ENCODE measurements at regions not wholly inside any gene's neighbourhood (a gene's known extent, or its start where the extent isn't known, plus 50 kb on each side); places are given as distances from the start of the nearest gene placed in this dataset.
"Not testable (repeated sequence)": the region's sequence is repeated elsewhere in the genome, so short reads cannot be mapped to it uniquely, and the experiment has no call there.

- DNase-seq (ENCODE audit: low read depth in 2 of 2, low spot score in 1 of 2), result no peak
Measured at GRCh38 chr2:210860276-210860675, 303.9 kb downstream of the CPS1 start.

DNA sequence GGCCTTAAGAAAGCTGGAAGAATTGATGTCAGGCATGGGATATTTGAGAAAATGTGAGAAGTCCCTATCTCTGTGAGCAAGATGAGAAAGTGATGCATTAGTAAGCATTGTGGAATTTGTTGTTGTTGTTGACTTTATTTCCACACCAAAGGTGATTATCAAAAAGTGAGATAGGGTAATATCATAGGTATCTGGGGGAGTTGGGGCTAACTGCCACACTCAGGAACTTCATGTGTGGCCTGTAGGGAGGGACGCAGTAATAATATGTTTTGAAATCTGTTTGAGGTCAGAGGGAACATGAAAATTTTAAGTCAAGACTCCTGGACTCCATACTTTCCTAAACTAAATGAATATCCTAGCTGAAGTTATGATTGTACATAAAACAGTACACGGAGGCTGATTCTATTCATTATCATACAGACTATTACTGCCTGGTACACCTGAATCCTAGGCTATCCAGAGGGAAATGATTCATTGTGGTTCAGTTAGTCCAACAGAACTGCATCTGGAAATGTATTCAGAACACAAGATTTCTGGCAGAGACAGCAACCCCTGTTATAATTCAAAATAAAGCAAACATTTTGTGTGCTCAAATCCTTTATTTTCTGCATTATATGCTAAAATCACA, 304.8 kb downstream of the CPS1 start:
- DNase-seq (ENCODE audit: low read depth in 2 of 2, low spot score in 1 of 2), result no peak

- DNase-seq (ENCODE audit: low read depth in 2 of 2, low spot score in 1 of 2), result no peak
Measured at GRCh38 chr2:210862283-210863065, 306.1 kb downstream of the CPS1 start.

DNA sequence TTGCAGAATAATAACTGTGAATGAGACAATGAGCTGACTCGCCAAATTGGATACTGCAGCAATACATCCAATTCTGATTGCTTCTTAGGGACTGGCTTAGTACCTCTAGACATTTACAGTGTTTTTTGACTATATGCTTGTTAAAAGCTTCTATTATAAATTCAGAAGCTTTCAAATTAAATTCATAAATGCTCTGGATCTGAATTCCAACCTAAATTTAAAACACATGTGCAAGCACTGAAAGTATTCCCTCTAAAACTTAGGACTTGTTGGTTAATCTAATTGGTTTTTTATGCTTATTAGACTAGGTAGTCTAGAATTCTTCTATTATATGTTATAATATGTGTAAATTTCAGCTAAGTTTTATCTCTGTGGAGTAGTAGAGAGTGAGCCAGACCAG, 306.9 kb downstream of the CPS1 start:
- no peak for DNase-seq (ENCODE audit: low read depth in 2 of 2, low spot score in 1 of 2)

- DNase-seq (ENCODE audit: low read depth in 2 of 2, low spot score in 1 of 2), result not testable (repeated sequence)
Measured at GRCh38 chr2:210871566-210871965, 315.2 kb downstream of the CPS1 start.

- no peak for DNase-seq (ENCODE audit: low read depth in 2 of 2, low spot score in 1 of 2)
Measured at GRCh38 chr2:210873631-210874030, 317.2 kb downstream of the CPS1 start.

GRCh38 chr2:210884227-210884626, 327.8 kb downstream of the CPS1 start:
- no peak for DNase-seq (ENCODE audit: low read depth in 2 of 2, low spot score in 1 of 2)

- no peak for DNase-seq (ENCODE audit: low read depth in 2 of 2, low spot score in 1 of 2)
Measured at GRCh38 chr2:210888035-210888434, 331.6 kb downstream of the CPS1 start.

- DNase-seq (ENCODE audit: low read depth in 2 of 2, low spot score in 1 of 2), result no peak
Measured at GRCh38 chr2:210895132-210895531, 338.7 kb downstream of the CPS1 start.

- DNase-seq (ENCODE audit: low read depth in 2 of 2, low spot score in 1 of 2), result no peak
Measured at GRCh38 chr2:210899131-210899530, 342.7 kb downstream of the CPS1 start.

- no peak for DNase-seq (ENCODE audit: low read depth in 2 of 2, low spot score in 1 of 2)
Measured at GRCh38 chr2:210901326-210901725, 344.9 kb downstream of the CPS1 start.

- no peak for DNase-seq (ENCODE audit: low read depth in 2 of 2, low spot score in 1 of 2)
Measured at GRCh38 chr2:210912779-210913178, 356.4 kb downstream of the CPS1 start.

GRCh38 chr2:210913461-210913860, 357.1 kb downstream of the CPS1 start:
- DNase-seq (ENCODE audit: low read depth in 2 of 2, low spot score in 1 of 2), result no peak

DNA sequence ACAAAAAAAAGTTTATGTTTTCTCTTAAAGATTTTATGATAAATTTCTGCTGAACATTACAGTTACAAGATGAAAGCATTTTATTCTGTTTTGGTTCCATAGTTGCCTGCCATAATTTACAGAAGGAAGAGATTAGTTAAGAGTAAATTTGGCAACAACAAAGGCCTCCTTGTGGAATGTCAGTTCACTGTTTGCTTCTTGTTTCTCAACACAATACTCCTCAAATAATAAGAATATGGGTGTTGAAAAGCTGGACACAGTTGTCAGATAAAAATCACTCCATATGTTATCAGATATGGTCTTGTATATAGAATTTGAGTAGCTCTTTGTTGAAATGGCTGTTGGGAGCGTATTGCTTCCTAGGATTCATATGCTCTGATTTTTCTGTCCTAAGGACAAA, 359.5 kb downstream of the CPS1 start:
- DNase-seq (ENCODE audit: low read depth in 2 of 2, low spot score in 1 of 2), result no peak

GRCh38 chr2:210917465-210917864, 361.1 kb downstream of the CPS1 start:
- DNase-seq (ENCODE audit: low read depth in 2 of 2, low spot score in 1 of 2), result no peak

- no peak for DNase-seq (ENCODE audit: low read depth in 2 of 2, low spot score in 1 of 2)
Measured at GRCh38 chr2:210919128-210919527, 362.7 kb downstream of the CPS1 start.

GRCh38 chr2:210922419-210922818, 366.0 kb downstream of the CPS1 start:
- no peak for DNase-seq (ENCODE audit: low read depth in 2 of 2, low spot score in 1 of 2)

GRCh38 chr2:210928714-210929113, 372.3 kb downstream of the CPS1 start:
- DNase-seq (ENCODE audit: low read depth in 2 of 2, low spot score in 1 of 2), result no peak

DNA sequence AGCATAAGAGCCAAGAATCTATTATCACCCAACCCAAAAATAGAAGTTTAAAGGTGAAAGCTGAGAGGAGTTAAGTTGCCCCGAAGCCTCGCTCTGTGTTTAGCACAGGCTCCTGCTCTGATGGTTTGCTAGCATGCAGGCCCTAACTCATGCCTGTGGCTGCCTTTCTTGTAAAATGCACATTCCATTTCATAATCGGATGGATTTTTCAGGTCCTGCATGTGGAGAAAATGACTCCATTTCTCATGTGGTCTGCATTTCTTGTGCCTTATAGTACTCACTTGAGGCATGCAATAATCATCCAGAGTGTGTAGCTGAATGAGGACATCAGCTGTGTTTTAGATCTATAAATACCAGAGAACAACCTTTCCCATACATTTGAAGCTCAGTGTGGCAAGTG, 381.8 kb downstream of the CPS1 start:
- no peak for DNase-seq (ENCODE audit: low read depth in 2 of 2, low spot score in 1 of 2)

- no peak for DNase-seq (ENCODE audit: low read depth in 2 of 2, low spot score in 1 of 2)
Measured at GRCh38 chr2:210946395-210946794, 390.0 kb downstream of the CPS1 start.

GRCh38 chr2:210950434-210951060, 394.1 kb downstream of the CPS1 start:
- not testable (repeated sequence) for DNase-seq (ENCODE audit: low read depth in 2 of 2, low spot score in 1 of 2)

DNA sequence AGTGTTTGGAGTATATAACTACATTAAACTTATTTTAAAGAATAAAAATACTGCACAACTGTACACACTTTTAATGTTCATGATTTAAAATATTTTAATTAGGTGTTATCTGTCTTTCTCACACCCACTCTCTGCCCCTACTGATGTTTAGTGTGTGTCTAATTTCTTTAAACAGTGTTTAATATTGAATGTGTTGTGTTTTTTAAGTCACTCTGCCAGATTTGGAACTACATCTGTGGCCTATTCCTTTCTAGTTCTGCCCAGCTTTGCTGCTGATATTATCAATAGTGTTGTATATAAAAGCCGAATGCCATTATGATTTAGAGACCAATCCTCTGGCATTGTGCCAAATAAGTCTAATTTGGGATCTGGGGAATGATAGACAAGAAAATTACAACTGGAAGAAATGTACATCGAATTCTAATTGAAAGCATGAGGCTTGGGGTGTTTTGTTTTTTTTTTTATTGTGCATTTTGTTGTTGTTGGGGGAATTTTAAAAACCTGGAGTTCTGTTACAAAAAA, 398.0 kb downstream of the CPS1 start:
- DNase-seq (ENCODE audit: low read depth in 2 of 2, low spot score in 1 of 2), result no peak

All from stimulated activated CD8-positive, alpha-beta memory T cell treated with anti-CD3 and anti-CD28 coated beads, Interleukin-4, amount 100 ng/mL, for 4 hours (primary cell).